ENCODE measurements at regions not wholly inside any gene's neighbourhood (a gene's known extent, or its start where the extent isn't known, plus 50 kb on each side); places are given as distances from the start of the nearest gene placed in this dataset.

GRCh38 chr5:54645882-54646355, 128.4 kb downstream of the SNX18 start:
- no peak for DNase-seq (ENCODE audit: low spot score)

GRCh38 chr5:54644226-54644625, 126.7 kb downstream of the SNX18 start:
- DNase-seq (ENCODE audit: low spot score) = no peak

- DNase-seq (ENCODE audit: low spot score) = no peak
Measured at GRCh38 chr5:54643685-54644106, 126.1 kb downstream of the SNX18 start.

- DNase-seq (ENCODE audit: low spot score) = no peak
Measured at GRCh38 chr5:54639621-54640020, 122.1 kb downstream of the SNX18 start.

GRCh38 chr5:54638106-54638505, 120.5 kb downstream of the SNX18 start:
- no peak for DNase-seq (ENCODE audit: low spot score)

GRCh38 chr5:54637654-54638053, 120.1 kb downstream of the SNX18 start:
- no peak for DNase-seq (ENCODE audit: low spot score)

- DNase-seq (ENCODE audit: low spot score) = no peak
Measured at GRCh38 chr5:54634089-54634488, 116.5 kb downstream of the SNX18 start.

GRCh38 chr5:54632131-54632701, 114.7 kb downstream of the SNX18 start:
- DNase-seq (ENCODE audit: low spot score) = no peak

GRCh38 chr5:54630738-54631359, 113.3 kb downstream of the SNX18 start:
- DNase-seq (ENCODE audit: low spot score) = no peak

- DNase-seq (ENCODE audit: low spot score) = no peak
Measured at GRCh38 chr5:54629115-54629514, 111.6 kb downstream of the SNX18 start.

GRCh38 chr5:54628050-54628449, 110.5 kb downstream of the SNX18 start:
- DNase-seq (ENCODE audit: low spot score) = no peak

- no peak for DNase-seq (ENCODE audit: low spot score)
Measured at GRCh38 chr5:54626407-54626806, 108.8 kb downstream of the SNX18 start.

- DNase-seq (ENCODE audit: low spot score) = no peak
Measured at GRCh38 chr5:54624805-54625568, 107.4 kb downstream of the SNX18 start.

- no peak for DNase-seq (ENCODE audit: low spot score)
Measured at GRCh38 chr5:54621709-54622108, 104.2 kb downstream of the SNX18 start.

- no peak for DNase-seq (ENCODE audit: low spot score)
Measured at GRCh38 chr5:54621048-54621447, 103.5 kb downstream of the SNX18 start.

GRCh38 chr5:54620141-54620933, 102.8 kb downstream of the SNX18 start:
- DNase-seq (ENCODE audit: low spot score) = no peak

- no peak for DNase-seq (ENCODE audit: low spot score)
Measured at GRCh38 chr5:54619731-54620130, 102.2 kb downstream of the SNX18 start.

GRCh38 chr5:54616518-54617220, 99.1 kb downstream of the SNX18 start:
- DNase-seq (ENCODE audit: low spot score) = no peak

- DNase-seq (ENCODE audit: low spot score) = no peak
Measured at GRCh38 chr5:54616031-54616430, 98.5 kb downstream of the SNX18 start.

- DNase-seq (ENCODE audit: low spot score) = no peak
Measured at GRCh38 chr5:54615381-54615780, 97.8 kb downstream of the SNX18 start.

- no peak for DNase-seq (ENCODE audit: low spot score)
Measured at GRCh38 chr5:54612711-54613110, 95.2 kb downstream of the SNX18 start.
